ENCODE measurements at regions not wholly inside any gene's neighbourhood (a gene's known extent, or its start where the extent isn't known, plus 50 kb on each side); places are given as distances from the start of the nearest gene placed in this dataset.

GRCh38 chr6:99110029-99110428 is 162.3 kb upstream of the FBXL4 start:
- CTCF ChIA-PET, result interaction anchor here (1.6 kb wide), 1 partner anchor 9 kb away, joined by 8 read pairs; no protein-coding TSS in a partner anchor

More at GRCh38 chr6:99110029-99110428, 162.3 kb upstream of the FBXL4 start:
- ChIA-PET RAD21 (ENCODE audit: low non-redundant PET in 1 of 2, low total read pairs in 2 of 2, uncharacterized antibody in 2 of 2, unreplicated experiment in 2 of 2) (no interaction called here), POLR2A (no interaction called here)
- H3K27ac ChIP-seq (ENCODE audit: low read depth, low read length), result no peak overlapping the region
- no peak overlapping the region for H3K9ac ChIP-seq (ENCODE audit: low read length)
- no peaks in the 10 kb centered on the region for H3K36me3 ChIP-seq (ENCODE audit: control insufficient read depth in 1 of 2, insufficient read depth in 2 of 2, low read length in 2 of 2)
- DNase-seq (ENCODE audit: low read depth, low spot score) (no peak), ATAC-seq (no peak)
- peaks cover 92% of the 10 kb centered on the region for H3K27me3 ChIP-seq (ENCODE audit: insufficient read depth, low read length)
- no peaks in the 10 kb centered on the region for H3K9me3 ChIP-seq (ENCODE audit: control insufficient read depth in 1 of 2, insufficient read depth in 1 of 2, low read depth in 1 of 2, low read length in 2 of 2)
- no peak overlapping the region for H2AFZ ChIP-seq (ENCODE audit: low read depth, low read length, poor library complexity, severe bottlenecking)
- no peaks in the 10 kb centered on the region for H3K4me1 ChIP-seq (ENCODE audit: control insufficient read depth in 1 of 2, insufficient read depth in 2 of 2, low read length in 2 of 2)
- intact Hi-C loops (cut with micrococcal nuclease), result no loop called here
- no TSS peak for BruUV-seq (replicated peaks)
- no peak overlapping the region for H3K4me2 ChIP-seq (ENCODE audit: low read length)
- H4K20me1 ChIP-seq (ENCODE audit: insufficient read depth), result no peaks in the 10 kb centered on the region
- no peak overlapping the region for H3K4me3 ChIP-seq (replicated peaks in 1 of 2; ENCODE audit: low read depth in 1 of 2, low read length in 2 of 2)
- H3K9me2 ChIP-seq (ENCODE audit: insufficient read depth), result no peaks in the 10 kb centered on the region
- no peak for TF ChIP-seq CBX3 (IDR thresholded peaks at IDR 0.05; ENCODE audit: low read depth)
- no peak for TF ChIP-seq ZNF274 (IDR thresholded peaks at IDR 0.05; ENCODE audit: low read depth, low read length)
- TF ChIP-seq EZH2 (IDR thresholded peaks at IDR 0.05), result no peak
- TF ChIP-seq ZFX (IDR thresholded peaks at IDR 0.05), result no peak
- no peak for TF ChIP-seq JUND (IDR thresholded peaks at IDR 0.05)
- TF ChIP-seq TCF7L2 (IDR thresholded peaks at IDR 0.05; ENCODE audit: borderline replicate concordance, extremely low read depth, insufficient read depth, insufficient read length), result no peak
- TF ChIP-seq POLR2AphosphoS5 (IDR thresholded peaks at IDR 0.05; ENCODE audit: low read depth, low read length), result no peak
- no peak for TF ChIP-seq POLR2A (IDR thresholded peaks at IDR 0.05; ENCODE audit: borderline replicate concordance, extremely low read depth, insufficient read depth, insufficient read length)
- TF ChIP-seq CEBPB (IDR thresholded peaks at IDR 0.05; ENCODE audit: low read depth), result no peak
- no peak for TF ChIP-seq SRF (IDR thresholded peaks at IDR 0.05; ENCODE audit: low read depth)
- no peak for TF ChIP-seq RAD21 (IDR thresholded peaks at IDR 0.05; ENCODE audit: low read depth)
- TF ChIP-seq CTCF (IDR thresholded peaks at IDR 0.05 in 2 of 3, conservative IDR thresholded peaks at IDR 0.05 in 1 of 3; ENCODE audit: borderline replicate concordance in 1 of 3, insufficient read depth in 1 of 3, low read depth in 2 of 3, low read length in 2 of 3), result no peak
- TF ChIP-seq MAX (IDR thresholded peaks at IDR 0.05), result no peak
- TF ChIP-seq REST (IDR thresholded peaks at IDR 0.05; ENCODE audit: low read depth), result no peak
- no peak for TF ChIP-seq YY1 (IDR thresholded peaks at IDR 0.05; ENCODE audit: extremely low read depth, insufficient replicate concordance, low read depth, low read length)
- TF ChIP-seq ATF3 (IDR thresholded peaks at IDR 0.05), result no peak
- no peak for TF ChIP-seq FOSL1 (IDR thresholded peaks at IDR 0.05; ENCODE audit: low read depth)
- H3K79me2 ChIP-seq (ENCODE audit: insufficient read depth, low read length), result no peaks in the 10 kb centered on the region

Data from HCT116 (cell line).